ENCODE measurements at regions not wholly inside any gene's neighbourhood (a gene's known extent, or its start where the extent isn't known, plus 50 kb on each side); places are given as distances from the start of the nearest gene placed in this dataset.

DNA sequence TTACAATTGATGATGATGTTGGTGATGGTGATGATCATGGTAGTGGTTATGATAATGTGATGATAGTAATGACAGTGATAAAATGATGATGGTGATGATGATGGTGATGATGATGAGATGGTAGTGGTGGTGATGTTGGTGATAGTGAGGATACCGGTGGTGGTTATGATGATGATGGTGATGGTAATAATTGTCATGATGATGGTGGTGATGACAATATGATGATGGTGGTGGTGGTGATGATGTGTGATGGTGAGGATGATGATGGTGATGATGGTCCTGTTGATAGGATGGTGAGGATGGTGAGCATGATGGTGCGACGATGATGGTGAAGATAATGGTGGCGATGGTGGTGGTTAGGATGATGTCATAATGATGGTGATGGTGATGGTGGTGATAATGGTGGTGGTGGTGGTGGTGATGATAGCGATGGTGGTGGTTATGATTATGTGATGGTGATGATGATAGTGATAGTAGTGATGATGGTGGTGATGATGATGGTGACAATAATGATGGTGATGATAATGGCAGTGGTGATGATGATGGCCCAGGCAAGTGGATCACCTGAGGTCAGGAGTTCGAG is 1129.9 kb downstream of the BRD1 start:
- TF ChIP-seq POLR2AphosphoS5 (IDR thresholded peaks at IDR 0.05; ENCODE audit: low read depth, low read length) (no peak), TCF7L2 (IDR thresholded peaks at IDR 0.05; ENCODE audit: low read depth, low read length) (no peak), SIN3A (IDR thresholded peaks at IDR 0.05; ENCODE audit: borderline replicate concordance, insufficient read depth, low read depth, low read length) (no peak)
- TF ChIP-seq, protein P1, sequence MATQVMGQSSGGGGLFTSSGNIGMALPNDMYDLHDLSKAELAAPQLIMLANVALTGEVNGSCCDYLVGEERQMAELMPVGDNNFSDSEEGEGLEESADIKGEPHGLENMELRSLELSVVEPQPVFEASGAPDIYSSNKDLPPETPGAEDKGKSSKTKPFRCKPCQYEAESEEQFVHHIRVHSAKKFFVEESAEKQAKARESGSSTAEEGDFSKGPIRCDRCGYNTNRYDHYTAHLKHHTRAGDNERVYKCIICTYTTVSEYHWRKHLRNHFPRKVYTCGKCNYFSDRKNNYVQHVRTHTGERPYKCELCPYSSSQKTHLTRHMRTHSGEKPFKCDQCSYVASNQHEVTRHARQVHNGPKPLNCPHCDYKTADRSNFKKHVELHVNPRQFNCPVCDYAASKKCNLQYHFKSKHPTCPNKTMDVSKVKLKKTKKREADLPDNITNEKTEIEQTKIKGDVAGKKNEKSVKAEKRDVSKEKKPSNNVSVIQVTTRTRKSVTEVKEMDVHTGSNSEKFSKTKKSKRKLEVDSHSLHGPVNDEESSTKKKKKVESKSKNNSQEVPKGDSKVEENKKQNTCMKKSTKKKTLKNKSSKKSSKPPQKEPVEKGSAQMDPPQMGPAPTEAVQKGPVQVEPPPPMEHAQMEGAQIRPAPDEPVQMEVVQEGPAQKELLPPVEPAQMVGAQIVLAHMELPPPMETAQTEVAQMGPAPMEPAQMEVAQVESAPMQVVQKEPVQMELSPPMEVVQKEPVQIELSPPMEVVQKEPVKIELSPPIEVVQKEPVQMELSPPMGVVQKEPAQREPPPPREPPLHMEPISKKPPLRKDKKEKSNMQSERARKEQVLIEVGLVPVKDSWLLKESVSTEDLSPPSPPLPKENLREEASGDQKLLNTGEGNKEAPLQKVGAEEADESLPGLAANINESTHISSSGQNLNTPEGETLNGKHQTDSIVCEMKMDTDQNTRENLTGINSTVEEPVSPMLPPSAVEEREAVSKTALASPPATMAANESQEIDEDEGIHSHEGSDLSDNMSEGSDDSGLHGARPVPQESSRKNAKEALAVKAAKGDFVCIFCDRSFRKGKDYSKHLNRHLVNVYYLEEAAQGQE (IDR thresholded peaks at IDR 0.05; ENCODE audit: insufficient read depth in 1 of 2, low read depth in 2 of 2, low read length in 1 of 2): no peak
- TF ChIP-seq, protein P2, sequence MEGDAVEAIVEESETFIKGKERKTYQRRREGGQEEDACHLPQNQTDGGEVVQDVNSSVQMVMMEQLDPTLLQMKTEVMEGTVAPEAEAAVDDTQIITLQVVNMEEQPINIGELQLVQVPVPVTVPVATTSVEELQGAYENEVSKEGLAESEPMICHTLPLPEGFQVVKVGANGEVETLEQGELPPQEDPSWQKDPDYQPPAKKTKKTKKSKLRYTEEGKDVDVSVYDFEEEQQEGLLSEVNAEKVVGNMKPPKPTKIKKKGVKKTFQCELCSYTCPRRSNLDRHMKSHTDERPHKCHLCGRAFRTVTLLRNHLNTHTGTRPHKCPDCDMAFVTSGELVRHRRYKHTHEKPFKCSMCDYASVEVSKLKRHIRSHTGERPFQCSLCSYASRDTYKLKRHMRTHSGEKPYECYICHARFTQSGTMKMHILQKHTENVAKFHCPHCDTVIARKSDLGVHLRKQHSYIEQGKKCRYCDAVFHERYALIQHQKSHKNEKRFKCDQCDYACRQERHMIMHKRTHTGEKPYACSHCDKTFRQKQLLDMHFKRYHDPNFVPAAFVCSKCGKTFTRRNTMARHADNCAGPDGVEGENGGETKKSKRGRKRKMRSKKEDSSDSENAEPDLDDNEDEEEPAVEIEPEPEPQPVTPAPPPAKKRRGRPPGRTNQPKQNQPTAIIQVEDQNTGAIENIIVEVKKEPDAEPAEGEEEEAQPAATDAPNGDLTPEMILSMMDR (IDR thresholded peaks at IDR 0.05): no peak

Measured in Panc1 (cell line).